ENCODE measurements at regions not wholly inside any gene's neighbourhood (a gene's known extent, or its start where the extent isn't known, plus 50 kb on each side); places are given as distances from the start of the nearest gene placed in this dataset.

DNA sequence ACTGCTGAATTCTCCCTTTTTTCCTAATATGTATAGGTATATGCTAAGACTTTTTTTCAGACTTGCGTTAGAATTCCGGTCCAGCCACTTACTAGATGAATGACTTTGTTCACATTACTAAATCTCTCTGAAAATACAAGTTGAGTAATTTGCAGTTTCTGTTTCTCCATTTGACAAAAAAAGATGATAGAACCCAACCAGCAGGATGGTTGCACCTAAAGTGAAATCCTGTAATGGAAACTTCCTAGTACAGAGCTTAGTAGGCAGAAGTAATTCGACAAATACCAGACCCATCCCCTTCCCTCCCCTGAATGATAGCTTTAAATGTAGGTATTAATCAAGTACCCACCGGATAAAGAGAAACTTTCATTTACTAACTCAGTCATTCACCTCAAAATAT, 113.6 kb upstream of the RAP1B start:
- POLR2A ChIA-PET: no interaction called here
- Histone ChIP-seq H3K36me3 (ENCODE audit: control insufficient read depth in 1 of 2, insufficient read depth in 2 of 2, low read length in 2 of 2) (no peaks in the 10 kb centered on the region), H3K27me3 (ENCODE audit: insufficient read depth, low read length) (no peaks in the 10 kb centered on the region), H2AFZ (ENCODE audit: low read depth, low read length, poor library complexity, severe bottlenecking) (peak overlapping the region; percentile 85), H3K9ac (ENCODE audit: low read length) (no peak overlapping the region), H4K20me1 (ENCODE audit: insufficient read depth) (no peaks in the 10 kb centered on the region), H3K27ac (ENCODE audit: low read depth, low read length) (no peak overlapping the region), H3K4me1 (ENCODE audit: control insufficient read depth in 1 of 2, insufficient read depth in 2 of 2, low read length in 2 of 2) (peaks cover 5 to 24% of the 10 kb centered on the region in 2 experiments; a peak in 3 of 4 replicates), H3K4me2 (ENCODE audit: low read length) (peak overlapping the region; percentile 48), H3K9me3 (ENCODE audit: control insufficient read depth in 1 of 2, insufficient read depth in 1 of 2, low read depth in 1 of 2, low read length in 2 of 2) (no peaks in the 10 kb centered on the region), H3K4me3 (replicated peaks in 1 of 2; ENCODE audit: low read depth in 1 of 2, low read length in 2 of 2) (peak overlapping the region in 1 of 2 experiments; percentile 3; a peak in 1 of 4 replicates), H3K79me2 (ENCODE audit: insufficient read depth, low read length) (no peaks in the 10 kb centered on the region), H3K9me2 (ENCODE audit: insufficient read depth) (no peaks in the 10 kb centered on the region)
- CTCF ChIA-PET: no interaction called here
- DNase-seq (ENCODE audit: low read depth, low spot score) (no peak), ATAC-seq (no peak)
- TF ChIP-seq JUND (IDR thresholded peaks at IDR 0.05) (no peak), TCF7L2 (IDR thresholded peaks at IDR 0.05; ENCODE audit: borderline replicate concordance, extremely low read depth, insufficient read depth, insufficient read length) (no peak), CBX3 (IDR thresholded peaks at IDR 0.05; ENCODE audit: low read depth) (no peak), SIN3A (IDR thresholded peaks at IDR 0.05; ENCODE audit: low read depth) (no peak), ZFX (IDR thresholded peaks at IDR 0.05) (no peak), RAD21 (IDR thresholded peaks at IDR 0.05; ENCODE audit: low read depth) (no peak), POLR2A (IDR thresholded peaks at IDR 0.05; ENCODE audit: borderline replicate concordance, extremely low read depth, insufficient read depth, insufficient read length) (no peak), POLR2AphosphoS5 (IDR thresholded peaks at IDR 0.05; ENCODE audit: low read depth, low read length) (no peak), YY1 (IDR thresholded peaks at IDR 0.05; ENCODE audit: extremely low read depth, insufficient replicate concordance, low read depth, low read length) (no peak), ELF1 (IDR thresholded peaks at IDR 0.05; ENCODE audit: borderline replicate concordance, low read depth) (no peak), ZNF274 (IDR thresholded peaks at IDR 0.05; ENCODE audit: low read depth, low read length) (no peak), SRF (IDR thresholded peaks at IDR 0.05; ENCODE audit: low read depth) (no peak)
- TF ChIP-seq, protein P1, sequence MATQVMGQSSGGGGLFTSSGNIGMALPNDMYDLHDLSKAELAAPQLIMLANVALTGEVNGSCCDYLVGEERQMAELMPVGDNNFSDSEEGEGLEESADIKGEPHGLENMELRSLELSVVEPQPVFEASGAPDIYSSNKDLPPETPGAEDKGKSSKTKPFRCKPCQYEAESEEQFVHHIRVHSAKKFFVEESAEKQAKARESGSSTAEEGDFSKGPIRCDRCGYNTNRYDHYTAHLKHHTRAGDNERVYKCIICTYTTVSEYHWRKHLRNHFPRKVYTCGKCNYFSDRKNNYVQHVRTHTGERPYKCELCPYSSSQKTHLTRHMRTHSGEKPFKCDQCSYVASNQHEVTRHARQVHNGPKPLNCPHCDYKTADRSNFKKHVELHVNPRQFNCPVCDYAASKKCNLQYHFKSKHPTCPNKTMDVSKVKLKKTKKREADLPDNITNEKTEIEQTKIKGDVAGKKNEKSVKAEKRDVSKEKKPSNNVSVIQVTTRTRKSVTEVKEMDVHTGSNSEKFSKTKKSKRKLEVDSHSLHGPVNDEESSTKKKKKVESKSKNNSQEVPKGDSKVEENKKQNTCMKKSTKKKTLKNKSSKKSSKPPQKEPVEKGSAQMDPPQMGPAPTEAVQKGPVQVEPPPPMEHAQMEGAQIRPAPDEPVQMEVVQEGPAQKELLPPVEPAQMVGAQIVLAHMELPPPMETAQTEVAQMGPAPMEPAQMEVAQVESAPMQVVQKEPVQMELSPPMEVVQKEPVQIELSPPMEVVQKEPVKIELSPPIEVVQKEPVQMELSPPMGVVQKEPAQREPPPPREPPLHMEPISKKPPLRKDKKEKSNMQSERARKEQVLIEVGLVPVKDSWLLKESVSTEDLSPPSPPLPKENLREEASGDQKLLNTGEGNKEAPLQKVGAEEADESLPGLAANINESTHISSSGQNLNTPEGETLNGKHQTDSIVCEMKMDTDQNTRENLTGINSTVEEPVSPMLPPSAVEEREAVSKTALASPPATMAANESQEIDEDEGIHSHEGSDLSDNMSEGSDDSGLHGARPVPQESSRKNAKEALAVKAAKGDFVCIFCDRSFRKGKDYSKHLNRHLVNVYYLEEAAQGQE (IDR thresholded peaks at IDR 0.05; ENCODE audit: low read depth): no peak
- TF ChIP-seq, protein P2, sequence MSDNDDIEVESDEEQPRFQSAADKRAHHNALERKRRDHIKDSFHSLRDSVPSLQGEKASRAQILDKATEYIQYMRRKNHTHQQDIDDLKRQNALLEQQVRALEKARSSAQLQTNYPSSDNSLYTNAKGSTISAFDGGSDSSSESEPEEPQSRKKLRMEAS (IDR thresholded peaks at IDR 0.05): no peak
- TF ChIP-seq, protein P3, sequence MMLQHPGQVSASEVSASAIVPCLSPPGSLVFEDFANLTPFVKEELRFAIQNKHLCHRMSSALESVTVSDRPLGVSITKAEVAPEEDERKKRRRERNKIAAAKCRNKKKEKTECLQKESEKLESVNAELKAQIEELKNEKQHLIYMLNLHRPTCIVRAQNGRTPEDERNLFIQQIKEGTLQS (IDR thresholded peaks at IDR 0.05): no peak
- TF ChIP-seq, protein P4, sequence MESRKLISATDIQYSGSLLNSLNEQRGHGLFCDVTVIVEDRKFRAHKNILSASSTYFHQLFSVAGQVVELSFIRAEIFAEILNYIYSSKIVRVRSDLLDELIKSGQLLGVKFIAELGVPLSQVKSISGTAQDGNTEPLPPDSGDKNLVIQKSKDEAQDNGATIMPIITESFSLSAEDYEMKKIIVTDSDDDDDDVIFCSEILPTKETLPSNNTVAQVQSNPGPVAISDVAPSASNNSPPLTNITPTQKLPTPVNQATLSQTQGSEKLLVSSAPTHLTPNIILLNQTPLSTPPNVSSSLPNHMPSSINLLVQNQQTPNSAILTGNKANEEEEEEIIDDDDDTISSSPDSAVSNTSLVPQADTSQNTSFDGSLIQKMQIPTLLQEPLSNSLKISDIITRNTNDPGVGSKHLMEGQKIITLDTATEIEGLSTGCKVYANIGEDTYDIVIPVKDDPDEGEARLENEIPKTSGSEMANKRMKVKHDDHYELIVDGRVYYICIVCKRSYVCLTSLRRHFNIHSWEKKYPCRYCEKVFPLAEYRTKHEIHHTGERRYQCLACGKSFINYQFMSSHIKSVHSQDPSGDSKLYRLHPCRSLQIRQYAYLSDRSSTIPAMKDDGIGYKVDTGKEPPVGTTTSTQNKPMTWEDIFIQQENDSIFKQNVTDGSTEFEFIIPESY (IDR thresholded peaks at IDR 0.05; ENCODE audit: extremely low read depth, insufficient replicate concordance, low read length): no peak
- intact Hi-C loops (cut with micrococcal nuclease): no loop called here
- RAD21 ChIA-PET (ENCODE audit: low non-redundant PET in 1 of 2, low total read pairs in 2 of 2, uncharacterized antibody in 2 of 2, unreplicated experiment in 2 of 2): no interaction called here
- BruUV-seq (replicated peaks): no TSS peak
